Fibroblast of peridontal ligament (primary cell): ENCODE measurements at regions not wholly inside any gene's neighbourhood (a gene's known extent, or its start where the extent isn't known, plus 50 kb on each side); places are given as distances from the start of the nearest gene placed in this dataset.

Experiments
- DNase-seq: peaks from one replicate; pipeline ENCODE4 v3.0.0-alpha.2; 2010; ENCODE audit errors: extremely low read depth

GRCh38 chr7:69464035-69464434 is 134.2 kb upstream of the AUTS2 start:
- no peak for DNase-seq

- no peak for DNase-seq
Observed at GRCh38 chr7:69465262-69465661, 133.0 kb upstream of the AUTS2 start.

- DNase-seq: no peak
Observed at GRCh38 chr7:69467826-69468225, 130.4 kb upstream of the AUTS2 start.

GRCh38 chr7:69476416-69476815 is 121.9 kb upstream of the AUTS2 start:
- no peak for DNase-seq

GRCh38 chr7:69482676-69483075 is 115.6 kb upstream of the AUTS2 start:
- DNase-seq: no peak

- no peak for DNase-seq
Observed at GRCh38 chr7:69489533-69489932, 108.7 kb upstream of the AUTS2 start.

GRCh38 chr7:69498671-69499070 is 99.6 kb upstream of the AUTS2 start:
- no peak for DNase-seq

- DNase-seq: no peak
Observed at GRCh38 chr7:69502358-69502757, 95.9 kb upstream of the AUTS2 start.

GRCh38 chr7:69504733-69505420 is 93.4 kb upstream of the AUTS2 start:
- no peak for DNase-seq

GRCh38 chr7:69508736-69509135 is 89.5 kb upstream of the AUTS2 start:
- no peak for DNase-seq

- no peak for DNase-seq
Observed at GRCh38 chr7:69510114-69510513, 88.2 kb upstream of the AUTS2 start.

- DNase-seq: no peak
Observed at GRCh38 chr7:69515495-69516212, 82.6 kb upstream of the AUTS2 start.

- no peak for DNase-seq
Observed at GRCh38 chr7:69516238-69516820, 81.9 kb upstream of the AUTS2 start.

GRCh38 chr7:69517985-69518704 is 80.1 kb upstream of the AUTS2 start:
- DNase-seq: no peak

- no peak for DNase-seq
Observed at GRCh38 chr7:69518705-69519077, 79.6 kb upstream of the AUTS2 start.

GRCh38 chr7:69526570-69526969 is 71.7 kb upstream of the AUTS2 start:
- no peak for DNase-seq

GRCh38 chr7:69527706-69528105 is 70.6 kb upstream of the AUTS2 start:
- DNase-seq: no peak

GRCh38 chr7:69531050-69531449 is 67.2 kb upstream of the AUTS2 start:
- no peak for DNase-seq

GRCh38 chr7:69534461-69535041 is 63.7 kb upstream of the AUTS2 start:
- DNase-seq: no peak

- no peak for DNase-seq
Observed at GRCh38 chr7:69537691-69538090, 60.6 kb upstream of the AUTS2 start.

- DNase-seq: no peak
Observed at GRCh38 chr7:69539531-69539930, 58.7 kb upstream of the AUTS2 start.

- no peak for DNase-seq
Observed at GRCh38 chr7:69540287-69540686, 58.0 kb upstream of the AUTS2 start.
